NB4 (cell line): ENCODE measurements at regions not wholly inside any gene's neighbourhood (a gene's known extent, or its start where the extent isn't known, plus 50 kb on each side); places are given as distances from the start of the nearest gene placed in this dataset.

ENCODE experiments used
- MYC ChIP-seq: IDR thresholded peaks from 2 replicates; pipeline ENCODE4 v1.6.1; 2011; ENCODE audit warnings: low read depth, low read length
- TF ChIP-seq, protein P1 (sequence below): IDR thresholded peaks from one replicate; pipeline ENCODE4 v1.5.1; 2012; ENCODE audit warnings: low read depth, low read length

DNA sequence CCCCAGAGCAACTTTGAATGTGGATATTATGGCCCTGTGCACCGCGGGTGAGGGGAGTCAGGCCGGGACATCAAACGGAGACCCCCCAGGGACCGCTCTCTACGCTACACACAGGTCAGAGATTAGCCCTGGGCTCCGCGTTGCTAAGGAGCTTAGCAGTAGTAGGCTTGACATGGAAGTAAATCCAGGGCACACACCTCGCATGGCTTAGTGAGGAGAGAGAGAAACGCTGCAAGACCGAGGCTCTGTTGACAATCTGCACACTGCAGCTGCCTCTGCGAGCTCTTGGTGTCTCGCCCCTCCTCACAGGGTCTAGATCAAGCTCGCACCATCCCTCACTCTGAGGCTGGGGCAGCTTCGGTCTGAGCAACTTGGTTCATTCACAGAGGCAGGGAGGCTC lies 116.1 kb upstream of the CDH4 start:
- TF ChIP-seq, protein P1, sequence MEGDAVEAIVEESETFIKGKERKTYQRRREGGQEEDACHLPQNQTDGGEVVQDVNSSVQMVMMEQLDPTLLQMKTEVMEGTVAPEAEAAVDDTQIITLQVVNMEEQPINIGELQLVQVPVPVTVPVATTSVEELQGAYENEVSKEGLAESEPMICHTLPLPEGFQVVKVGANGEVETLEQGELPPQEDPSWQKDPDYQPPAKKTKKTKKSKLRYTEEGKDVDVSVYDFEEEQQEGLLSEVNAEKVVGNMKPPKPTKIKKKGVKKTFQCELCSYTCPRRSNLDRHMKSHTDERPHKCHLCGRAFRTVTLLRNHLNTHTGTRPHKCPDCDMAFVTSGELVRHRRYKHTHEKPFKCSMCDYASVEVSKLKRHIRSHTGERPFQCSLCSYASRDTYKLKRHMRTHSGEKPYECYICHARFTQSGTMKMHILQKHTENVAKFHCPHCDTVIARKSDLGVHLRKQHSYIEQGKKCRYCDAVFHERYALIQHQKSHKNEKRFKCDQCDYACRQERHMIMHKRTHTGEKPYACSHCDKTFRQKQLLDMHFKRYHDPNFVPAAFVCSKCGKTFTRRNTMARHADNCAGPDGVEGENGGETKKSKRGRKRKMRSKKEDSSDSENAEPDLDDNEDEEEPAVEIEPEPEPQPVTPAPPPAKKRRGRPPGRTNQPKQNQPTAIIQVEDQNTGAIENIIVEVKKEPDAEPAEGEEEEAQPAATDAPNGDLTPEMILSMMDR, result no peak
- no peak for TF ChIP-seq MYC
